IMR-90 (cell line): ENCODE measurements at regions not wholly inside any gene's neighbourhood (a gene's known extent, or its start where the extent isn't known, plus 50 kb on each side); places are given as distances from the start of the nearest gene placed in this dataset.

ENCODE experiments used
- ATAC-seq: fragments of 200-7000 bp; cut with Tn5 transposase; 2 replicates; pipeline ENCODE4 v1.9.1; 2020; ENCODE audit warnings: low read depth, mild to moderate bottlenecking, moderate library complexity
- BruUV-seq: library from RNA; stranded (reverse); fragments of 400-500 nt; replicated peaks from 2 replicates; lab custom pipeline; 2021; lab: Mats Ljungman, UMichigan
- CTCF ChIA-PET: fragments of 300-600 bp; formaldehyde crosslinking; extraction: SDS; loops from one replicate; lab custom pipeline; 2021; ENCODE audit warnings: antibody characterized with exemption; lab: Yijun Ruan, JAX
- POLR2A ChIA-PET: fragments of 300-600 bp; sonication (Branson Sonifier 250); formaldehyde crosslinking; loops from one replicate; lab custom pipeline; 2022; ENCODE audit warnings: antibody characterized with exemption; ENCODE audit not compliant: unreplicated experiment; lab: Charles Lee
- DNase-seq: peaks from one replicate; pipeline ENCODE4 v3.0.0; 2013
- H2AFZ ChIP-seq: replicated peaks from 2 replicates; pipeline ENCODE3; 2013; ENCODE audit warnings: low read length, mild to moderate bottlenecking; ENCODE audit not compliant: poor library complexity
- H2AK5ac ChIP-seq: 2 replicates; pipeline ENCODE4 v1.6.1; 2013; ENCODE audit warnings: low read depth, low read length, inconsistent platforms
- H2AK9ac ChIP-seq: replicated peaks from 2 replicates; pipeline ENCODE3; 2013; ENCODE audit warnings: mild to moderate bottlenecking, low read depth, low read length, moderate library complexity; ENCODE audit not compliant: poor library complexity
- H2BK120ac ChIP-seq: 2 replicates; pipeline ENCODE4 v1.6.1; 2013; ENCODE audit warnings: low read depth, low read length, inconsistent platforms
- H2BK15ac ChIP-seq: 3 replicates; pipeline ENCODE4 v1.6.1; 2013; ENCODE audit warnings: low read depth, low read length, inconsistent platforms
- H2BK20ac ChIP-seq: 2 replicates; pipeline ENCODE4 v1.6.1; 2013; ENCODE audit warnings: low read depth, mild to moderate bottlenecking, inconsistent platforms, low read length, moderate library complexity
- H2BK5ac ChIP-seq: 2 replicates; pipeline ENCODE4 v1.6.1; 2013; ENCODE audit warnings: mild to moderate bottlenecking, low read depth, low read length, inconsistent platforms; ENCODE audit not compliant: poor library complexity, severe bottlenecking
- H3K14ac ChIP-seq: replicated peaks from 2 replicates; pipeline ENCODE4 v1.6.1; 2013; ENCODE audit warnings: low read depth, low read length, inconsistent platforms
- H3K18ac ChIP-seq: 2 replicates; pipeline ENCODE4 v1.6.1; 2013; ENCODE audit warnings: low read depth, low read length, control low read depth
- H3K23ac ChIP-seq: 2 replicates; pipeline ENCODE4 v1.6.1; 2013; ENCODE audit warnings: low read depth, low read length, inconsistent platforms
- H3K27ac ChIP-seq: 2 replicates; pipeline ENCODE4 v1.5.1; 2013; ENCODE audit warnings: mild to moderate bottlenecking, control low read depth, low read length; ENCODE audit not compliant: insufficient read depth
- H3K27me3 ChIP-seq: 2 replicates; pipeline ENCODE4 v1.6.1; 2013; ENCODE audit warnings: low read length; ENCODE audit not compliant: control insufficient read depth, insufficient read depth
- H3K36me3 ChIP-seq: 2 replicates; pipeline ENCODE4 v1.6.1; 2013; ENCODE audit warnings: low read length, mixed read lengths; ENCODE audit not compliant: control insufficient read depth, insufficient read depth
- H3K4ac ChIP-seq: 2 replicates; pipeline ENCODE4 v1.6.1; 2013; ENCODE audit warnings: low read depth, low read length, inconsistent platforms
- H3K4me1 ChIP-seq: 2 replicates; pipeline ENCODE4 v1.6.1; 2013; ENCODE audit warnings: low read length, mixed read lengths; ENCODE audit not compliant: control insufficient read depth, insufficient read depth
- H3K4me2 ChIP-seq: 2 replicates; pipeline ENCODE4 v1.6.1; 2013; ENCODE audit warnings: low read depth, mild to moderate bottlenecking, control low read depth, low read length, moderate library complexity
- H3K4me3 ChIP-seq: 2 replicates; pipeline ENCODE4 v1.5.1; 2013; ENCODE audit warnings: low read depth, mild to moderate bottlenecking, control low read depth, low read length, moderate library complexity; ENCODE audit not compliant: insufficient read depth
- H3K56ac ChIP-seq: 2 replicates; pipeline ENCODE4 v1.6.1; 2013; ENCODE audit warnings: low read length, inconsistent platforms; ENCODE audit not compliant: insufficient read depth; ENCODE audit errors: extremely low read depth
- H3K79me1 ChIP-seq, 2 experiments: 2 replicates each; pipeline ENCODE4 v1.6.1; 2013; ENCODE audit warnings: low read length in 2 of 2, inconsistent platforms in 1 of 2, low read depth in 1 of 2
- H3K9ac ChIP-seq: 2 replicates; pipeline ENCODE4 v1.6.1; 2013; ENCODE audit warnings: low read depth, low read length, control low read depth
- H3K9me1 ChIP-seq: 2 replicates; pipeline ENCODE4 v1.6.1; 2013; ENCODE audit warnings: low read length, inconsistent platforms; ENCODE audit not compliant: insufficient read depth
- H3K9me3 ChIP-seq: 2 replicates; pipeline ENCODE4 v1.6.1; 2013; ENCODE audit warnings: low read length; ENCODE audit not compliant: control insufficient read depth, insufficient read depth
- H4K20me1 ChIP-seq: 2 replicates; pipeline ENCODE4 v1.6.1; 2013; ENCODE audit warnings: low read length, inconsistent platforms; ENCODE audit not compliant: insufficient read depth
- H4K5ac ChIP-seq: 2 replicates; pipeline ENCODE4 v1.6.1; 2013; ENCODE audit warnings: mild to moderate bottlenecking, low read depth, low read length, control low read depth
- H4K8ac ChIP-seq, 2 experiments: 2 replicates each; pipeline ENCODE4 v1.6.1; 2013; ENCODE audit warnings: low read depth in 2 of 2, low read length in 2 of 2, control low read depth in 1 of 2, inconsistent platforms in 1 of 2
- H4K91ac ChIP-seq: 2 replicates; pipeline ENCODE4 v1.6.1; 2013; ENCODE audit warnings: low read depth, low read length, inconsistent platforms; ENCODE audit not compliant: insufficient read depth
- CEBPB ChIP-seq: IDR thresholded peaks from 2 replicates; pipeline ENCODE4 v1.6.1; 2012; ENCODE audit warnings: low read depth, low read length, improper control_type of control experiment
- MAFK ChIP-seq: IDR thresholded peaks from 2 replicates; pipeline ENCODE4 v1.6.1; 2012; ENCODE audit warnings: low read depth, low read length, improper control_type of control experiment
- SMC3 ChIP-seq: fragments of 150-350 bp; IDR thresholded peaks from 2 replicates; pipeline ENCODE4 v1.6.1; 2016; ENCODE audit warnings: low read depth, mild to moderate bottlenecking, antibody characterized with exemption, low read length, moderate library complexity
- WGBS, 2 experiments: methylation state at CpG; one replicate each; pipeline versions ENCODE4 v1.1.5 to v1.1.7; 2013; ENCODE audit warnings: missing lambda C conversion rate in 2 of 2; ENCODE audit not compliant: insufficient read length in 1 of 2; ENCODE audit errors: extremely low coverage in 2 of 2; 5-methylcytosine and 5-hydroxymethylcytosine counted together
- dilution Hi-C: fragments of 300-500 bp; cut with HindIII; formaldehyde crosslinking; loops from one replicate; pipeline ENCODE4 v1.14.3; 2018; ENCODE audit warnings: low sequenced_read_pairs; ENCODE audit not compliant: unreplicated experiment
- in situ Hi-C: fragments of 300-500 bp; cut with MboI; formaldehyde crosslinking; loops from 3 replicates; pipeline ENCODE4 v1.14.3; 2019; ENCODE audit warnings: low sequenced_read_pairs, inconsistent platforms, mixed read lengths
- intact Hi-C: fragments of 100-400 bp; cut with micrococcal nuclease; formaldehyde crosslinking; loops from 2 replicates; pipeline ENCODE4 v1.10.0; 2022

DNA sequence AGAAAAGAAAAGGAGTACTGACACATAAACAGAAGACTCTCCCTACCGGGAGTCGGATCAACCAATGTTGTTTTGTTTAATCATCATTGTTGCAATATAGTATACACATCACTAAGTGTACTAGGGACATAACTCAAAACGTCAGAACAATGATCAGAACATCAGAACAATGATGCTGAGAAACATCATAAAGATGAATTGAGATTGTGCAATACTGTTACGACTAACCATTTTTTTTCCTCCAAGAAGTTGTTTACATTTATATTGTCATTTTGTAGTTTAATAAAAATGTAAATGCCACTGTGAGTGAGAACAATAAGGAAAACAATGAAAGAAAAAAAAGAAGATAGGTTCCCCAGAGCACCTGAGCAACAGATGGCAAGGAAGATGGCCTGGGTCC, 663.1 kb upstream of the PCDH15 start:
- in situ Hi-C loops: no loop called here

More for the DNA sequence above, 663.1 kb upstream of the PCDH15 start:
- Histone ChIP-seq H3K27ac (no peak overlapping the region), H4K5ac (no peak overlapping the region), H3K56ac (no peak overlapping the region), H3K4ac (no peak overlapping the region), H4K8ac (no peak overlapping the region), H3K9me1 (no peaks in the 10 kb centered on the region), H3K79me1 (no peaks in the 10 kb centered on the region), H3K27me3 (no peaks in the 10 kb centered on the region), H2BK5ac (no peak overlapping the region), H2AK9ac (no peak overlapping the region), H3K4me2 (no peak overlapping the region), H3K9ac (no peak overlapping the region), H3K14ac (no peak overlapping the region), H2BK20ac (no peak overlapping the region), H3K9me3 (peaks cover 4% of the 10 kb centered on the region), H3K36me3 (no peaks in the 10 kb centered on the region), H3K23ac (no peak overlapping the region), H4K20me1 (no peaks in the 10 kb centered on the region), H2BK120ac (no peak overlapping the region), H3K4me3 (no peak overlapping the region), H4K91ac (no peak overlapping the region), H3K18ac (no peak overlapping the region), H3K4me1 (no peaks in the 10 kb centered on the region), H2AK5ac (no peak overlapping the region), H2AFZ (no peak overlapping the region), H2BK15ac (no peak overlapping the region)
- dilution Hi-C loops: no loop called here
- no peak for ATAC-seq
- TF ChIP-seq CEBPB (peak; percentile 79), MAFK (no peak), SMC3 (no peak)
- BruUV-seq: no TSS peak
- intact Hi-C loops: no loop called here
- no CpG with 5 or more reads among the region's 4 CpGs for WGBS, 2 experiments
- POLR2A ChIA-PET: no interaction called here
- DNase-seq: no peak
- CTCF ChIA-PET: no interaction called here
